ENCODE measurements at regions not wholly inside any gene's neighbourhood (a gene's known extent, or its start where the extent isn't known, plus 50 kb on each side); places are given as distances from the start of the nearest gene placed in this dataset.

DNA sequence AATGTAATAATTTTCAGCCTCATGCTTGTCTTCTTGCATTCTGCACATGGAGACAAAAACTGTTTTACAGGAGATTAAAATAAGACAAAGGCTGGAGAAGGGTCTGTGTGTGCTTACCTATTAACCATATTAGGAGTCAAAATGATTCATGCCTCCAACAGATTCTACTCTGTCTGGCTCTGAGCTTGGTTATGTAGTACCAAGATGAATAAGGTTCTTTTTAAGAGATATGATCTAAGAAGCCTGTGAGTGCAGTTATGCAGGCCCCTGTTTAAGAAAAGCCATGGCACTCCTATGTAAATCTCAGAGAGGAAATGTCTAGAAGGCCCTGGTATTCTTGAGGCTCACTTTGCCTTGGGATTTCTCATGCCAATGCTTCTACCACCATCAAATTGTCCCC is 486.6 kb upstream of the CDH11 start:
- H2AFZ ChIP-seq (replicated peaks; ENCODE audit: low read length, poor library complexity) = no peak overlapping the region
- H3K23ac ChIP-seq (ENCODE audit: low read depth, low read length) = no peak overlapping the region
- H3K9me1 ChIP-seq (ENCODE audit: insufficient read depth, low read length) = no peaks in the 10 kb centered on the region
- H3K79me1 ChIP-seq (ENCODE audit: low read depth in 1 of 2, low read length in 2 of 2) = no peaks in the 10 kb centered on the region
- no peak overlapping the region for H3K4ac ChIP-seq (ENCODE audit: low read depth, low read length)
- no peak overlapping the region for H4K91ac ChIP-seq (ENCODE audit: insufficient read depth, low read depth, low read length)
- intact Hi-C loops (cut with micrococcal nuclease) (no loop called here), in situ Hi-C loops (cut with MboI; ENCODE audit: low sequenced_read_pairs) (no loop called here), dilution Hi-C loops (cut with HindIII; ENCODE audit: low sequenced_read_pairs, unreplicated experiment) (no loop called here)
- ChIA-PET CTCF (no interaction called here), POLR2A (ENCODE audit: unreplicated experiment) (no interaction called here)
- no peak for DNase-seq
- H3K18ac ChIP-seq (ENCODE audit: low read depth, low read length) = no peak overlapping the region
- no peak overlapping the region for H2AK9ac ChIP-seq (replicated peaks; ENCODE audit: low read depth, low read length, poor library complexity)
- no peak overlapping the region for H3K27ac ChIP-seq (ENCODE audit: insufficient read depth, low read length)
- no peak for ATAC-seq (ENCODE audit: low read depth)
- no peak overlapping the region for H2AK5ac ChIP-seq (ENCODE audit: low read depth, low read length)
- no peaks in the 10 kb centered on the region for H3K9me3 ChIP-seq (ENCODE audit: control insufficient read depth, insufficient read depth, low read length)
- H2BK120ac ChIP-seq (ENCODE audit: low read depth, low read length) = no peak overlapping the region
- no peak overlapping the region for H4K5ac ChIP-seq (ENCODE audit: low read depth, low read length)
- H3K4me3 ChIP-seq (ENCODE audit: insufficient read depth, low read depth, low read length) = no peak overlapping the region
- TF ChIP-seq CEBPB (IDR thresholded peaks at IDR 0.05; ENCODE audit: low read depth, low read length) = no peak
- no peak for TF ChIP-seq RAD21 (IDR thresholded peaks at IDR 0.05; ENCODE audit: low read length)
- TF ChIP-seq ELK1 (IDR thresholded peaks at IDR 0.05; ENCODE audit: borderline replicate concordance, low read depth, low read length) = no peak
- no peak for TF ChIP-seq MAFK (IDR thresholded peaks at IDR 0.05; ENCODE audit: low read depth, low read length)
- no peak for TF ChIP-seq SMC3 (IDR thresholded peaks at IDR 0.05; ENCODE audit: low read depth, low read length)
- TF ChIP-seq POLR2A (IDR thresholded peaks at IDR 0.05; ENCODE audit: low read depth, low read length) = no peak
- no peak for TF ChIP-seq MXI1 (IDR thresholded peaks at IDR 0.05; ENCODE audit: borderline replicate concordance, low read depth, low read length)
- no peak for TF ChIP-seq NFE2L2 (IDR thresholded peaks at IDR 0.05; ENCODE audit: low read depth, low read length)
- no peak for TF ChIP-seq BHLHE40 (IDR thresholded peaks at IDR 0.05; ENCODE audit: low read depth, low read length)
- no peak for TF ChIP-seq USF2 (IDR thresholded peaks at IDR 0.05; ENCODE audit: low read depth, low read length)
- no peak for TF ChIP-seq RFX5 (IDR thresholded peaks at IDR 0.05; ENCODE audit: low read depth, low read length)
- TF ChIP-seq, protein P1, sequence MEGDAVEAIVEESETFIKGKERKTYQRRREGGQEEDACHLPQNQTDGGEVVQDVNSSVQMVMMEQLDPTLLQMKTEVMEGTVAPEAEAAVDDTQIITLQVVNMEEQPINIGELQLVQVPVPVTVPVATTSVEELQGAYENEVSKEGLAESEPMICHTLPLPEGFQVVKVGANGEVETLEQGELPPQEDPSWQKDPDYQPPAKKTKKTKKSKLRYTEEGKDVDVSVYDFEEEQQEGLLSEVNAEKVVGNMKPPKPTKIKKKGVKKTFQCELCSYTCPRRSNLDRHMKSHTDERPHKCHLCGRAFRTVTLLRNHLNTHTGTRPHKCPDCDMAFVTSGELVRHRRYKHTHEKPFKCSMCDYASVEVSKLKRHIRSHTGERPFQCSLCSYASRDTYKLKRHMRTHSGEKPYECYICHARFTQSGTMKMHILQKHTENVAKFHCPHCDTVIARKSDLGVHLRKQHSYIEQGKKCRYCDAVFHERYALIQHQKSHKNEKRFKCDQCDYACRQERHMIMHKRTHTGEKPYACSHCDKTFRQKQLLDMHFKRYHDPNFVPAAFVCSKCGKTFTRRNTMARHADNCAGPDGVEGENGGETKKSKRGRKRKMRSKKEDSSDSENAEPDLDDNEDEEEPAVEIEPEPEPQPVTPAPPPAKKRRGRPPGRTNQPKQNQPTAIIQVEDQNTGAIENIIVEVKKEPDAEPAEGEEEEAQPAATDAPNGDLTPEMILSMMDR (conservative IDR thresholded peaks at IDR 0.05; ENCODE audit: low read depth, low read length) = no peak
- no peak for TF ChIP-seq RCOR1 (IDR thresholded peaks at IDR 0.05; ENCODE audit: insufficient replicate concordance, low read length)
- TF ChIP-seq MAZ (IDR thresholded peaks at IDR 0.05; ENCODE audit: borderline replicate concordance, low read depth, low read length) = no peak
- TF ChIP-seq FOS (IDR thresholded peaks at IDR 0.05; ENCODE audit: low read depth, low read length) = no peak
- TF ChIP-seq CHD1 (IDR thresholded peaks at IDR 0.05; ENCODE audit: low read depth, low read length) = no peak
- no peaks in the 10 kb centered on the region for H3K4me1 ChIP-seq (ENCODE audit: control insufficient read depth, insufficient read depth, low read length)
- H3K27me3 ChIP-seq (ENCODE audit: control insufficient read depth, insufficient read depth, low read length) = no peaks in the 10 kb centered on the region; the same call in none of the 2 replicates
- H3K56ac ChIP-seq (ENCODE audit: extremely low read depth, insufficient read depth, low read length) = no peak overlapping the region
- no peaks in the 10 kb centered on the region for H4K20me1 ChIP-seq (ENCODE audit: insufficient read depth, low read length)
- no peak overlapping the region for H2BK5ac ChIP-seq (ENCODE audit: low read depth, low read length, poor library complexity, severe bottlenecking)
- H2BK20ac ChIP-seq (ENCODE audit: low read depth, low read length) = no peak overlapping the region
- no peak overlapping the region for H3K9ac ChIP-seq (ENCODE audit: low read depth, low read length)
- H3K4me2 ChIP-seq (ENCODE audit: low read depth, low read length) = no peak overlapping the region
- H3K14ac ChIP-seq (replicated peaks; ENCODE audit: low read depth, low read length) = no peak overlapping the region
- H2BK15ac ChIP-seq (ENCODE audit: low read depth, low read length) = no peak overlapping the region
- no peak overlapping the region for H4K8ac ChIP-seq (ENCODE audit: low read depth in 2 of 2, low read length in 2 of 2)
- no peaks in the 10 kb centered on the region for H3K36me3 ChIP-seq (ENCODE audit: control insufficient read depth, insufficient read depth, low read length)
- BruUV-seq (replicated peaks) = no TSS peak
